Muscle of leg (tissue), 3 donors: ENCODE measurements at regions not wholly inside any gene's neighbourhood (a gene's known extent, or its start where the extent isn't known, plus 50 kb on each side); places are given as distances from the start of the nearest gene placed in this dataset.

Experiments
- DNase-seq: peaks from one replicate; pipeline ENCODE4 v3.0.0; 2013
- H3K27ac ChIP-seq: one replicate; pipeline ENCODE4 v1.5.1; 2013; ENCODE audit warnings: mild to moderate bottlenecking, low read length, control low read depth
- H3K27me3 ChIP-seq: one replicate; pipeline ENCODE4 v1.6.1; 2013; ENCODE audit warnings: low read length; ENCODE audit not compliant: control insufficient read depth, insufficient read depth
- H3K36me3 ChIP-seq: one replicate; pipeline ENCODE4 v1.6.1; 2013; ENCODE audit warnings: low read length; ENCODE audit not compliant: control insufficient read depth, insufficient read depth
- H3K4me1 ChIP-seq: one replicate; pipeline ENCODE4 v1.6.1; 2013; ENCODE audit warnings: low read length; ENCODE audit not compliant: control insufficient read depth, insufficient read depth
- H3K4me3 ChIP-seq: one replicate; pipeline ENCODE4 v1.5.1; 2013; ENCODE audit warnings: low read length, control low read depth
- H3K9me3 ChIP-seq: replicated peaks from 2 replicates; pipeline ENCODE4 v1.6.1; 2013; ENCODE audit warnings: low read depth, low read length; ENCODE audit not compliant: control insufficient read depth
- WGBS: methylation state at CpG from one replicate; pipeline ENCODE4 v1.1.5; 2013; ENCODE audit warnings: missing lambda C conversion rate; ENCODE audit not compliant: insufficient coverage; 5-methylcytosine and 5-hydroxymethylcytosine counted together

DNA sequence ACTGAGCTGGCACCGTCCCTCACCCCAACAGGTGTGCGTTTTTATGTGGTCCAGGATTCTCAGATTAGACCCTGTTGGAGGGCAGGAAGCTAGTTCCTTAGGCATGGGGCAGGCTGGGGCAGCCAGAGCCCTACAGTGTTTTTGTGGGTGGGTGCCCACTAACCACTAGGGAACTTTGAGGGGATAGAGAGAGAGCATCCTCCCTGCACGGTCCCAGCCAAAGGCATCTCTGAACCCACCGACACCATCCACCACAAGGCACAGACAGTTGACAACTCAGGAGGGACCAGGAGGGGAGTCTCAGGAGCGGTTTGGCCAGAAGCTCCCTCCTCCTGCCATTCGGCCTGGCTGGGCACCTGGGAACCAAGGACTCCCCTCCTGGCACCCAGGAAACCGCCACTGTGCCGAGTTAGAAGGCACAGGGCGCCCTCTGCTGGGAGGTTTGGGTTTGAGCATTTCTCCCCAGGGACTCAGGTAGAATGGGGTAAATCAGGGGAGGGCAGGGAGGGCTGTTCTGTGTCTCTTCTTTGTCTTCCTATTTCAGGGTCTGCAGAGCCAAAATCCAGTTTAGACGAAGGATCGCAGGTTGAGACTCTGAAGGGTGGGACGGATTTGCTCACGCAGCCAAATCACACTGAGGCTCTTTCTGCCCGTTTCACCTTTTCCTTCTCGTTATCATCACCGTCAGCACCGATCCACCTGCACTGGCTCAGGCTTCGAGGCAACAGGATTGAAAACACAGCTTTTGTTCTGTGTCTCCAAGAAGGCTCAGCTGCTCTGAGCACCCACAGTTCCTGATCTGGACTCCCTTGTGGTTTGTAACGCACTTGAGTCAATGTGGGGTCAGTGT lies 84.8 kb upstream of the COL13A1 start:
- peaks cover 6% of the 10 kb centered on the region for H3K4me1 ChIP-seq
- no peaks in the 10 kb centered on the region for H3K36me3 ChIP-seq
- peaks cover 7% of the 10 kb centered on the region for H3K9me3 ChIP-seq
- WGBS, result 67% methylated on average over 9 of the region's 19 CpGs
- no peak overlapping the region for H3K4me3 ChIP-seq
- H3K27me3 ChIP-seq, result peaks cover 28% of the 10 kb centered on the region
- H3K27ac ChIP-seq, result no peak overlapping the region
- DNase-seq, result no peak

DNA sequence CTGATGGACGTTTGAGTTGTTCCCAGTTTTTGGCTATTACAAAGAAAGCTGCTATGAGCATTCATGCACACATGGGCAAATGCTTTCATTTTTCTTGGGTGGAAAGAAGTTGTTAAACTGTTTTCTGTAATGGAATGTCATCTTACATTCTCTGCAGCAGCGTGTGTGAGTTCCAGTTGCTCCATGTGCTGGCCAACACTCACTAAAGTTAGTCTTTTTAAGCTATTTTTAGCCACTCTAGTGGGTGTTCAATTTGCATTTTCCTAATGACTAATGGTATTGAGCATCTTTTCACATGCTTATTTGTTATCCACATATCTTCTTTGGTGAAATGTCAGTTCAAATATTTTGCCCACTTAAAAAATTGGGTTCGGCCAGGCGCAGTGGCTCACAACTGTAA lies 82.8 kb upstream of the COL13A1 start:
- Histone ChIP-seq H3K4me3 (no peak overlapping the region), H3K36me3 (no peaks in the 10 kb centered on the region), H3K27me3 (peaks cover 27% of the 10 kb centered on the region), H3K27ac (no peak overlapping the region), H3K4me1 (peaks cover 12% of the 10 kb centered on the region), H3K9me3 (peaks cover 7% of the 10 kb centered on the region)
- WGBS, result 100% methylated on average over 2 of the region's 4 CpGs
- DNase-seq, result no peak

DNA sequence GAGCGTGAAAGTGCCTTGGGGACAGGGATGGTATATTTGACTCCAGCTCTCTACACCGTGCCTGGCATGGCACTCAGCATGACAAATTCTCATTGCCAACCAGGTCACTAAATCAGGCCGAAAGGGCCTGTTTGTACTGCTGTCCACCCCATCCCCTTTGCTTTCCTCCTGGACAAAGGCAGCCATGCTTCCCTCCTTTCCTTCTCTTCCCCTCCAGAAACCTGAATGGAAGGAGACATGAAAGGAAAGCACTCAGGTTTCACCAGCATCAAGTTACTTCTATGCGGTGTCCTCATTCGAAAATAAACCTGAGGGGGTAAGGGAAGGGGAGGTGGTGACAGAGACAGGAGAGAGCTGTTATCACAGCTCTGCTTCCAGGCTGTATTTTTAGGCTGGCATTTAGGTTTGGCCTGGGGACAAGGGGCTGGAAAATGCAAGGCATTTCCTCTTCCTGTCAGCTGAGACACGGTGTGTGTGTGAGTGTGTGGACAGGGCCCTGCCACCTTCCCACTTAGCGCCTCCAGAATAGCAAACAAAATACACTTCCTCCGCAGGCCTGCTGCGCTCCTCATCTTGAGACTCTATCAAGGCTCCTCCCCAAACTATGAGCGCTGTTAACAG lies 79.9 kb upstream of the COL13A1 start:
- H3K9me3 ChIP-seq, result peaks cover 7% of the 10 kb centered on the region
- peaks cover 21% of the 10 kb centered on the region for H3K27me3 ChIP-seq
- no peaks in the 10 kb centered on the region for H3K36me3 ChIP-seq
- peak overlapping the region; percentile 9 for H3K27ac ChIP-seq
- WGBS, result 47% methylated on average over 4 of the region's 10 CpGs
- H3K4me3 ChIP-seq, result no peak overlapping the region
- H3K4me1 ChIP-seq, result peaks cover 12% of the 10 kb centered on the region
- DNase-seq, result peak; percentile 75

DNA sequence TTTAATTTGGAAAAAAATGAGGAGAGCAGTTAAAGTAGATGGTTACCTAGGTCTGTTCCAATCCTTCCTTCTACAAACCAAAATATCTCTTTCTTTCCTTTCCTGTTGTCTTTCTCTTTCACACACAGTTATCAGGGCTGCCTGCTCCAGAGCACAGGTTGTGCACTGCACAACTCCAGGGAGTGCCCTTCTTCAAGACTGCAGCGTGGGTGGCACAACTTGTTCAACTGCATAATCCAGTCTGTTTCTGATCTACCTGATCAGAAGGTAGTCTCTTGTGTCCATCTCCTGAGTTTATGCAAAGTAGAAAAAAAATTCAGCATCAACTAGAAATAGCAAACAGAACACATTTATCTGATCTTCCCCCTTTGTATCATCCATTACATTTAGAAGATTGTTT lies 78.1 kb upstream of the COL13A1 start:
- Histone ChIP-seq H3K9me3 (peaks cover 7% of the 10 kb centered on the region), H3K27me3 (peaks cover 19% of the 10 kb centered on the region), H3K36me3 (no peaks in the 10 kb centered on the region), H3K27ac (no peak overlapping the region), H3K4me3 (no peak overlapping the region), H3K4me1 (peaks cover 17% of the 10 kb centered on the region)
- no peak for DNase-seq
- no CpG with 5 or more reads among the region's 1 CpG for WGBS

DNA sequence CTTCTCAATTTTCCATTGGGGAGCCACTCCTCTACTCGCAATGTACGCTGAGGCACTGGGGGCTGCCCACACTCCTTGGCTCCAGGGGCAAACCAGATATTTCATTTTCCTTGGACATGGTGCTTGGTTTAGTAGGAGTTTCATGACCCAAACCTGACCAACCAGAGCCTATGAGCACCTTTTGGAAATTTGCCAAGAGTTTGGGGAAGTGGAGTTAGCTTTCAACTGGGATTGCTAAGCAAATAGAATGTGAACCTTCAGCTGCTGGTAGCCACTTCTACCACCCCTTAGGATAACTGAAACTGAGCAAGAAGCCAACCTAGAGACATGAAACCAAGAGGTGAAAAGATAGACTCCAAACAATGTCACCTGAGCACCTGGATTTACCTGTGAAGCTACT lies 74.9 kb upstream of the COL13A1 start:
- no peaks in the 10 kb centered on the region for H3K9me3 ChIP-seq
- H3K27ac ChIP-seq, result no peak overlapping the region
- H3K4me1 ChIP-seq, result peaks cover 34% of the 10 kb centered on the region
- H3K4me3 ChIP-seq, result no peak overlapping the region
- peaks cover 25% of the 10 kb centered on the region for H3K27me3 ChIP-seq
- 100% methylated on average over 1 of the region's 2 CpGs for WGBS
- H3K36me3 ChIP-seq, result no peaks in the 10 kb centered on the region
- DNase-seq, result no peak

DNA sequence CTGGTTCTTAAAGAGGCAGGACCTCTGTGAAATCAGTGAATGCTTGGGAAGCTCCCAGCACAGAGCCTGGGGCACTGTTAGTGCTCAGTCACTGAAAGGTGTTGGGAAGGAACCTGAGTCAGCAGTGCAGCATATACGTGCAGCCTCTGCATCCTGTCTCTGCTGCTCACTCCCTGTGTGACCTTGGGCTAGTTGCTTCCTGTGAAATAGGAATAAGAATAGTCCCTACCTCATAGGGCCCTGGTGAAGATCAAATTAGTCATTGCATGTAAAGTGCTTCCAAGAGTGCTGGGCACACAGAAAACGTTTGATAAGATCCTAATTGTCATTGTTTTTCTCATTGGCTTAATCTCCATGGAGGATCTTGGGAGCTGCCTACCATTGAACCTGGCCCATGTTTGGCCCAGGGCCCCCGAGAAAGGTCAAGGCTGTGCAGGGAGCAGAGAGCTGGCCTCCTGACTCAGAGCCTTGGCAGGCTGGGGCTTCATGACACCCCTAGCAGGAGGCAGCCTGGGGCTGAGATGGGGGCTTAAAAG lies 73.3 kb upstream of the COL13A1 start:
- WGBS, result 22% methylated on average over 2 of the region's 3 CpGs
- H3K9me3 ChIP-seq, result no peaks in the 10 kb centered on the region
- H3K36me3 ChIP-seq, result no peaks in the 10 kb centered on the region
- peak overlapping the region; percentile 35 for H3K27ac ChIP-seq
- peaks cover 43% of the 10 kb centered on the region for H3K4me1 ChIP-seq
- H3K27me3 ChIP-seq, result peaks cover 31% of the 10 kb centered on the region
- peak; percentile 49 for DNase-seq
- H3K4me3 ChIP-seq, result no peak overlapping the region

DNA sequence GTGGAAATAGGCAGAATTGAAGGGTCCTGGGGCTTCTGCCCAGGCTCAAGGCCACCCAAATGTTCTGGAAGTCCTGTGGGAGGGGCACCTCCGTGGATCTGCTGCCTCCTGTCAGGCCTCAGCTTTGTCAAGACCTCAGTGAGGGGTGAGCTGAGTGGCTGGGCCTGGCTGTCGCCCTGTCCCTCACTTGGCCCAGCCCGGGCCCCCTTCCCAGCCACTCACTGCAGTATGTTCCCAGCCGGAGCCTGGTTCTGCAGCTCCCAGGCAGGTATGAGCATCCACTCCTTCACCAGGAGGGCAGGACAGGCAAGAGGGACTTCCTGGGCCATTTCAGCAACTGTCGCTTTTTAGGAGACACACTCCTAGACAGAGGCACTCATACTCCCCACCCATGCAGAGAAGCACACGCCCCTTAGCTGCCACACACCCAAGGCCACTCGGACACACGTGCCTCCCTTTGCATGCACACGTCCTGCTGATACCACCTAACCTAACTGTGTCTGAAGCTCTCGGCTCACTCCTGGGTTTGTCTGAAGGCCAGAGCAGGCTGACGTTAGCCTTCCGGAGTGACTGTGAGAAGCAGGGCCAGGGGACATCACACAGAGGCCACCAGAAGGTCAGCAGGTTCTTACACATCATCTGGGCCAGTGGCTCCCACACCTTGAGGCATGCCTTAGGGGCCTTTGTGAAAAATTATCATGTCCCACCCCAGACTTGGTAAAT lies 72.2 kb upstream of the COL13A1 start:
- Histone ChIP-seq H3K4me3 (no peak overlapping the region), H3K27me3 (peaks cover 29% of the 10 kb centered on the region), H3K4me1 (peaks cover 50% of the 10 kb centered on the region), H3K9me3 (no peaks in the 10 kb centered on the region), H3K36me3 (no peaks in the 10 kb centered on the region), H3K27ac (no peak overlapping the region)
- 59% methylated on average over 11 of the region's 12 CpGs for WGBS
- no peak for DNase-seq

DNA sequence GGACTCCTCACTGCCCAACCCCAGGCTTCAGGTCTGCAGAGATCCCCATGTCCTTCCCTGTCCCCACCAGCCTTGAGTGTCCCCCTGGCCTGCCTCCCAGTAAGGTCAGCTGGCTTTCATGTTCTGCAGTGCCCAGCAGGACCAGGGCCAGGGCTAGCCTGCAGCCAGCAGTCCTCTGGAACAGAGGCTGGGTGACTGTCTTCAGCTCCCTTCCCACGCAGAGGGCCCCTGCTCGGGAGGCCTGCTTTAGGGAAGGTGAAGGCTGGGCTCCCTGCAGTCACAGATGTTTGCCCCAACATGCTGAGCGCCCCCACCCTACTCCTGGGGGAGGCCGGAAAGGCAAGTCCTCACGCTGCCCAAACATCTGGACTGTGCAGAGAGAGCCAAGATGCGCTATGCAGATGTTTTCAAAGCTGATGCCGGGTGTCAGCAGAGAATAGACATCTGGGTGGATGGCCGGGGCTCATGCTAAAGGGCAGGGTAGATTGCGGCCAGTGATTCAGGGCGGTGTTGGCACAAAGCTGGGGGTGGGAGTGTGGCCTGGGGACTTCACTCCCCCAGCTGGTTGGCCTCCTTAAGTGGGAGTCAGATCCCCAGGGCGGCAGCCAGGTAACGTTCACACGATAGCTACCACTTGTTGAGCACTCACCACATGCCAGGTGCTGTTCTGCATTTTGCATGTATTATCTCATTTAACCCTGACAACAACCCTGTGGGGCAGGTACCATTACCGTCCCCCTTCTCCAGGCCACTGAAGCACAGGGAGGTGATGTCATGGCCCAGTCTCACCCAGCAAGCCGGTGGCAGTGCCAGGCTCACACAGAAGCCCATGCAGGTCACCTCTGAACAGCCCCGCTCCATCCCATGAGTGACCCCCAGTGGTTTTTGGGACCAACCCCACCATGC lies 71.2 kb upstream of the COL13A1 start:
- peaks cover 25% of the 10 kb centered on the region for H3K27me3 ChIP-seq
- no peaks in the 10 kb centered on the region for H3K36me3 ChIP-seq
- H3K4me3 ChIP-seq, result no peak overlapping the region
- H3K4me1 ChIP-seq, result peaks cover 60% of the 10 kb centered on the region
- H3K9me3 ChIP-seq, result no peaks in the 10 kb centered on the region
- DNase-seq, result peak; percentile 85
- no peak overlapping the region for H3K27ac ChIP-seq
- 21% methylated on average over 11 of the region's 16 CpGs for WGBS

DNA sequence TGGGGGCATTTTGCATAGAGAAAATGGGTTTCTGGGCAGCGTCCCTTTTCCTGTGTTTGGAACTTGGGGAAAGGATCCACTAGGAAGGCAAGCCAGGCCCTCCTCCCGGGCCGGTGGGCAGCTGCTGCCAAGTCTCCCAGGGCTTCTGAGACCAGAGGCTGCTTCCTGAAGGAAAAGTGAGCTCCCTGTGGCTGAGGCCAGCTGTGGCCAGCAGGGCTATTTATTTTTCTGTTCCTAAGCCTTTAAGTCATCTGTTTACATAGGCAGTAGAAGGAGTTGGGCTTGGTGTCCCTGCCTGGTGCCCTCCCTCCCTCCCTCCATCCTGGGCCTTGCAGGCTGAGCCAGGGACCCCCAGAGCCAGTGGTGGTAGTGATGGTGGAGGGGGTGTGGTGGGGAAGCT lies 70.5 kb upstream of the COL13A1 start:
- Histone ChIP-seq H3K27ac (no peak overlapping the region), H3K9me3 (no peaks in the 10 kb centered on the region), H3K27me3 (peaks cover 25% of the 10 kb centered on the region), H3K36me3 (no peaks in the 10 kb centered on the region), H3K4me1 (peaks cover 65% of the 10 kb centered on the region), H3K4me3 (no peak overlapping the region)
- 43% methylated on average over 3 of the region's 3 CpGs for WGBS
- DNase-seq, result no peak
